SH-SY5Y (cell line): ENCODE measurements at regions not wholly inside any gene's neighbourhood (a gene's known extent, or its start where the extent isn't known, plus 50 kb on each side); places are given as distances from the start of the nearest gene placed in this dataset.

Experiments used
- GATA2 ChIP-seq: IDR thresholded peaks from 2 replicates; pipeline ENCODE4 v1.6.1; 2011; ENCODE audit warnings: mild to moderate bottlenecking, low read depth, low read length
- GATA3 ChIP-seq: IDR thresholded peaks from 2 replicates; pipeline ENCODE4 v1.6.1; 2011; ENCODE audit warnings: low read depth, mild to moderate bottlenecking, low read length, moderate library complexity

- TF ChIP-seq GATA2 = no peak
- no peak for TF ChIP-seq GATA3
Observed at GRCh38 chr1:58345215-58346035, 201.1 kb downstream of the OMA1 start.

GRCh38 chr1:58340185-58340584, 206.3 kb downstream of the OMA1 start:
- TF ChIP-seq GATA3 = no peak
- no peak for TF ChIP-seq GATA2

GRCh38 chr1:58338081-58338480, 208.4 kb downstream of the OMA1 start:
- TF ChIP-seq GATA2 (no peak), GATA3 (no peak)

- no peak for TF ChIP-seq GATA2
- no peak for TF ChIP-seq GATA3
Observed at GRCh38 chr1:58333511-58333910, 213.0 kb downstream of the OMA1 start.

GRCh38 chr1:58331156-58331555, 215.4 kb downstream of the OMA1 start:
- TF ChIP-seq GATA2 = no peak
- TF ChIP-seq GATA3 = no peak

GRCh38 chr1:58325866-58326265, 220.7 kb downstream of the OMA1 start:
- TF ChIP-seq GATA3 (no peak), GATA2 (no peak)

GRCh38 chr1:58324558-58324957, 222.0 kb downstream of the OMA1 start:
- TF ChIP-seq GATA2 (no peak), GATA3 (no peak)

- no peak for TF ChIP-seq GATA2
- TF ChIP-seq GATA3 = no peak
Observed at GRCh38 chr1:58318157-58319005, 228.1 kb downstream of the OMA1 start.

- TF ChIP-seq GATA3 = no peak
- no peak for TF ChIP-seq GATA2
Observed at GRCh38 chr1:58317694-58318093, 228.8 kb downstream of the OMA1 start.

GRCh38 chr1:58317086-58317485, 229.4 kb downstream of the OMA1 start:
- no peak for TF ChIP-seq GATA2
- no peak for TF ChIP-seq GATA3

GRCh38 chr1:58316141-58316540, 230.4 kb downstream of the OMA1 start:
- TF ChIP-seq GATA2 = no peak
- TF ChIP-seq GATA3 = no peak

- no peak for TF ChIP-seq GATA3
- no peak for TF ChIP-seq GATA2
Observed at GRCh38 chr1:58312971-58313563, 233.5 kb downstream of the OMA1 start.

- TF ChIP-seq GATA2 = no peak
- TF ChIP-seq GATA3 = no peak
Observed at GRCh38 chr1:58312461-58312860, 234.1 kb downstream of the OMA1 start.

- TF ChIP-seq GATA3 (no peak), GATA2 (no peak)
Observed at GRCh38 chr1:58310881-58311280, 235.6 kb downstream of the OMA1 start.

GRCh38 chr1:58310469-58310868, 236.1 kb downstream of the OMA1 start:
- TF ChIP-seq GATA3 = no peak
- no peak for TF ChIP-seq GATA2
